HepG2 (cell line): ENCODE measurements at regions not wholly inside any gene's neighbourhood (a gene's known extent, or its start where the extent isn't known, plus 50 kb on each side); places are given as distances from the start of the nearest gene placed in this dataset.

Source experiments
- ATAC-seq: fragments of 200-7000 bp; cut with Tn5 transposase; 3 replicates; pipeline ENCODE4 v1.9.1; 2020; ENCODE audit warnings: mild to moderate bottlenecking, moderate library complexity
- BruUV-seq: library from RNA; stranded (reverse); fragments of 400-500 nt; replicated peaks from 2 replicates; lab custom pipeline; 2021; lab: Mats Ljungman, UMichigan
- CTCF ChIA-PET: fragments of 300-600 bp; formaldehyde crosslinking; extraction: SDS; loops from one replicate; lab custom pipeline; 2021; ENCODE audit warnings: low total read pairs, inconsistent platforms, low intra/inter-chr PET ratio; lab: Yijun Ruan, JAX
- POLR2A ChIA-PET: fragments of 350-600 bp; sonication (Branson Sonifier 250); formaldehyde crosslinking; loops from one replicate; lab custom pipeline; 2020; ENCODE audit warnings: antibody characterized with exemption, inconsistent platforms; lab: Yijun Ruan, JAX
- DNase-seq: peaks from one replicate; pipeline ENCODE4 v3.0.0-alpha.2; 2015; ENCODE audit warnings: low spot score
- FAIRE-seq: peaks from 3 replicates; lab custom pipeline; 2011; peaks lifted over from hg19 to GRCh38; lab: Jason Lieb, UNC
- H2AFZ ChIP-seq: one replicate; pipeline ENCODE4 v1.6.1; 2011; ENCODE audit warnings: low read length, inconsistent platforms
- H3K27ac ChIP-seq: fragments of 300-600 bp; 3 replicates; pipeline ENCODE4 v1.8.0; 2011; ENCODE audit warnings: mixed run types, mild to moderate bottlenecking, mixed read lengths, low read length, inconsistent platforms; ENCODE audit not compliant: insufficient read depth; ENCODE audit errors: extremely low read length
- H3K27me3 ChIP-seq, 2 experiments: fragments of 200-600 bp in 1 of 2; 2 replicates in 1 of 2; 3 replicates in 1 of 2; pipeline versions ENCODE4 v1.6.0 to v1.8.0; 2011; ENCODE audit warnings: low read length in 2 of 2, mild to moderate bottlenecking in 2 of 2, moderate library complexity in 2 of 2, inconsistent platforms in 1 of 2; ENCODE audit not compliant: insufficient read depth in 2 of 2, control insufficient read depth in 1 of 2
- H3K36me3 ChIP-seq, 2 experiments: fragments of 200-600 bp in 1 of 2; replicated peaks in 1 of 2; 2 replicates in 1 of 2; 3 replicates in 1 of 2; pipeline versions ENCODE4 v1.5.1 to v1.8.0; 2011; ENCODE audit warnings: low read length in 2 of 2, inconsistent platforms in 1 of 2; ENCODE audit not compliant: insufficient read depth in 2 of 2, control insufficient read depth in 1 of 2
- H3K4me1 ChIP-seq: 2 replicates; pipeline ENCODE4 v1.5.1; 2012; ENCODE audit warnings: low read length, inconsistent platforms; ENCODE audit not compliant: insufficient read depth
- H3K4me2 ChIP-seq: 2 replicates; pipeline ENCODE4 v1.6.0; 2011; ENCODE audit warnings: low read depth, low read length, inconsistent platforms
- H3K4me3 ChIP-seq, 3 experiments: fragments of 200-600 bp in 1 of 3; sonication (generic), shearing (Covaris generic) in 1 of 3; replicated peaks in 1 of 3; 2 replicates each; pipeline ENCODE4 v1.5.1; 2011 to 2016; ENCODE audit warnings: low read length in 3 of 3, inconsistent platforms in 2 of 3, low read depth in 2 of 3, mild to moderate bottlenecking in 2 of 3, control low read depth in 1 of 3, mixed read lengths in 1 of 3; ENCODE audit not compliant: insufficient read depth in 1 of 3
- H3K79me2 ChIP-seq: one replicate; pipeline ENCODE4 v1.6.1; 2011; ENCODE audit warnings: low read length, inconsistent platforms; ENCODE audit not compliant: insufficient read depth
- H3K9ac ChIP-seq: 2 replicates; pipeline ENCODE4 v1.6.0; 2011; ENCODE audit warnings: mild to moderate bottlenecking, low read depth, low read length, inconsistent platforms; ENCODE audit not compliant: insufficient read depth
- H3K9me3 ChIP-seq: 2 replicates; pipeline ENCODE4 v1.5.1; 2012; ENCODE audit warnings: mild to moderate bottlenecking, low read length
- H4K20me1 ChIP-seq: 2 replicates; pipeline ENCODE4 v1.6.0; 2011; ENCODE audit warnings: inconsistent platforms, mild to moderate bottlenecking, low read length, moderate library complexity; ENCODE audit not compliant: insufficient read depth
- BCLAF1 ChIP-seq: fragments of 450-650 bp; IDR thresholded peaks from 2 replicates; pipeline ENCODE4 v1.6.1; 2017; ENCODE audit warnings: mild to moderate bottlenecking
- BRD4 ChIP-seq: sonication (generic); formaldehyde crosslinking; IDR thresholded peaks from 2 replicates; pipeline ENCODE4 v1.4.0; 2020; ENCODE audit warnings: missing genetic modification reagents
- CBX2 ChIP-seq, 2 experiments: fragments of 200-600 bp in 1 of 2; sonication (generic); formaldehyde crosslinking in 1 of 2; IDR thresholded peaks; 2 replicates each; pipeline versions ENCODE4 v1.7.0 to v1.8.1; 2018 to 2022; ENCODE audit warnings: low read depth in 2 of 2, low read length in 1 of 2, mild to moderate bottlenecking in 1 of 2, missing genetic modification reagents in 1 of 2
- CENPT ChIP-seq: sonication (generic); formaldehyde crosslinking; IDR thresholded peaks from 2 replicates; pipeline ENCODE4 v1.8.0; 2022; ENCODE audit warnings: low read depth, mild to moderate bottlenecking, moderate library complexity, missing genetic modification reagents
- HNRNPUL1 ChIP-seq: fragments of 200-400 bp; formaldehyde crosslinking; IDR thresholded peaks from 2 replicates; pipeline ENCODE4 v1.6.1; 2017; ENCODE audit warnings: low read depth, mild to moderate bottlenecking, low read length, moderate library complexity
- KDM5B ChIP-seq: sonication (generic); formaldehyde crosslinking; IDR thresholded peaks from 2 replicates; pipeline ENCODE4 v1.4.0; 2020; ENCODE audit warnings: missing genetic modification reagents, mild to moderate bottlenecking, borderline replicate concordance
- MEF2D ChIP-seq: sonication (generic); formaldehyde crosslinking; IDR thresholded peaks from 2 replicates; pipeline ENCODE4 v1.5.1; 2020; ENCODE audit warnings: mild to moderate bottlenecking, missing genetic modification reagents
- NFIB ChIP-seq: sonication (generic); formaldehyde crosslinking; IDR thresholded peaks from 2 replicates; pipeline ENCODE4 v1.9.0; 2021; ENCODE audit warnings: missing genetic modification reagents, mild to moderate bottlenecking, borderline replicate concordance
- NFIC ChIP-seq: IDR thresholded peaks from 2 replicates; pipeline ENCODE4 v1.6.1; 2012; ENCODE audit warnings: mild to moderate bottlenecking, low read length, inconsistent platforms
- POLR2G ChIP-seq: fragments of 200-400 bp; formaldehyde crosslinking; IDR thresholded peaks from 2 replicates; pipeline ENCODE4 v1.6.1; 2018; ENCODE audit warnings: mild to moderate bottlenecking, low read depth, low read length, moderate library complexity
- TBL1XR1 ChIP-seq: fragments of 150-350 bp; IDR thresholded peaks from 2 replicates; pipeline ENCODE4 v1.6.1; 2014; ENCODE audit warnings: borderline replicate concordance, low read length; ENCODE audit not compliant: partially characterized antibody
- THRA ChIP-seq: sonication (generic); formaldehyde crosslinking; IDR thresholded peaks from 2 replicates; pipeline ENCODE4 v1.4.0; 2020; ENCODE audit warnings: missing genetic modification reagents, borderline replicate concordance
- ZNF563 ChIP-seq: sonication (generic); formaldehyde crosslinking; IDR thresholded peaks from 2 replicates; pipeline ENCODE4 v1.8.0; 2022; ENCODE audit warnings: mild to moderate bottlenecking, moderate library complexity, missing genetic modification reagents
- ZNF570 ChIP-seq: sonication (generic); formaldehyde crosslinking; IDR thresholded peaks from 2 replicates; pipeline ENCODE4 v1.4.0; 2020; ENCODE audit warnings: mild to moderate bottlenecking, missing genetic modification reagents, borderline replicate concordance
- ZNF639 ChIP-seq: conservative IDR thresholded peaks from 2 replicates; pipeline ENCODE4 v1.6.1; 2018; ENCODE audit warnings: missing genetic modification reagents
- ZNF737 ChIP-seq: sonication (generic); formaldehyde crosslinking; IDR thresholded peaks from 2 replicates; pipeline ENCODE4 v1.5.0; 2020; ENCODE audit warnings: missing genetic modification reagents, mild to moderate bottlenecking, borderline replicate concordance
- ZNF782 ChIP-seq: sonication (generic); formaldehyde crosslinking; IDR thresholded peaks from 2 replicates; pipeline ENCODE4 v1.4.0; 2020; ENCODE audit warnings: missing genetic modification reagents, mild to moderate bottlenecking, borderline replicate concordance
- WGBS: methylation state at CpG from one replicate; pipeline ENCODE4 v1.1.6; 2017; ENCODE audit warnings: low lambda C conversion rate; 5-methylcytosine and 5-hydroxymethylcytosine counted together
- in situ Hi-C: cut with HindIII; loops from 2 replicates; pipeline ENCODE4 v1.10.0; 2017; ENCODE audit warnings: low pct_unique_long_range_greater_than_20kb; ENCODE audit not compliant: extremely low pct_ligation_motif_present
- intact Hi-C: fragments of 100-400 bp; cut with micrococcal nuclease; formaldehyde crosslinking; loops from one replicate; pipeline ENCODE4 v1.10.0; 2022; ENCODE audit not compliant: unreplicated experiment

GRCh38 chr12:89087876-89088275, 264.4 kb downstream of the DUSP6 start:
- DNase-seq (no peak), FAIRE-seq (no peak), ATAC-seq (no peak)
- no peak for TF ChIP-seq TBL1XR1
- no peak for TF ChIP-seq BRD4
- TF ChIP-seq POLR2G: no peak
- no peak for TF ChIP-seq HNRNPUL1
- no peak for TF ChIP-seq CBX2 (IDR thresholded peaks at IDR 0.05; ENCODE audit: low read depth, low read length)
- no peak for TF ChIP-seq CBX2 (CRISPR knock-in tag; IDR thresholded peaks at IDR 0.05; ENCODE audit: low read depth)
- TF ChIP-seq BCLAF1: no peak
- TF ChIP-seq ZNF570: no peak
- no peak for TF ChIP-seq ZNF737
- no peak for TF ChIP-seq KDM5B (CRISPR knock-in tag)
- TF ChIP-seq ZNF639 (CRISPR knock-in tag): no peak
- TF ChIP-seq ZNF782 (CRISPR knock-in tag): no peak
- TF ChIP-seq MEF2D: no peak
- no peak for TF ChIP-seq NFIB (CRISPR knock-in tag)
- TF ChIP-seq ZNF563 (CRISPR knock-in tag): no peak
- TF ChIP-seq THRA (CRISPR knock-in tag): no peak
- no peak for TF ChIP-seq NFIC
- TF ChIP-seq CENPT (CRISPR knock-in tag): no peak
- no peak overlapping the region for H3K9ac ChIP-seq
- no TSS peak for BruUV-seq
- POLR2A ChIA-PET: no interaction called here
- no peaks in the 10 kb centered on the region for H4K20me1 ChIP-seq
- in situ Hi-C loops (no loop called here), intact Hi-C loops (no loop called here)
- no peaks in the 10 kb centered on the region for H3K36me3 ChIP-seq
- CTCF ChIA-PET: no interaction called here
- peaks cover 11% of the 10 kb centered on the region for H3K9me3 ChIP-seq
- no peak overlapping the region for H2AFZ ChIP-seq
- H3K79me2 ChIP-seq: no peaks in the 10 kb centered on the region
- H3K4me1 ChIP-seq: no peaks in the 10 kb centered on the region
- WGBS: 27% methylated on average over 1 of the region's 1 CpG
- no peak overlapping the region for H3K4me2 ChIP-seq
- H3K27me3 ChIP-seq: no peaks in the 10 kb centered on the region; a peak in 1 of 5 replicates
- H3K4me3 ChIP-seq: no peak overlapping the region
- no peak overlapping the region for H3K27ac ChIP-seq
